OCI-LY3 (cell line): ENCODE measurements at regions not wholly inside any gene's neighbourhood (a gene's known extent, or its start where the extent isn't known, plus 50 kb on each side); places are given as distances from the start of the nearest gene placed in this dataset.

Experiments
- CTCF ChIP-seq: fragments of 200-600, 300-600 bp; sonication (generic); IDR thresholded peaks from 2 replicates; pipeline ENCODE4 v1.5.1; 2014; ENCODE audit warnings: antibody characterized with exemption, low read length, low read depth
- EZH2phosphoT487 ChIP-seq: fragments of 200-600 bp; shearing (Covaris generic); IDR thresholded peaks from 2 replicates; pipeline ENCODE4 v1.6.1; 2018; ENCODE audit warnings: antibody characterized with exemption, mixed run types, low read depth

GRCh38 chr13:56659041-56659471, 481.7 kb upstream of the PRR20A start:
- no peak for TF ChIP-seq CTCF
- TF ChIP-seq EZH2phosphoT487 = no peak
